Epithelial cell of esophagus (primary cell): ENCODE measurements at regions not wholly inside any gene's neighbourhood (a gene's known extent, or its start where the extent isn't known, plus 50 kb on each side); places are given as distances from the start of the nearest gene placed in this dataset.
"Not testable (repeated sequence)": the region's sequence is repeated elsewhere in the genome, so short reads cannot be mapped to it uniquely, and the experiment has no call there.

ENCODE experiments used
- DNase-seq: peaks from one replicate; pipeline ENCODE4 v3.0.0; 2010; ENCODE audit warnings: low read depth
- H3K4me3 ChIP-seq: 2 replicates; pipeline ENCODE4 v1.5.1; 2011; ENCODE audit warnings: mild to moderate bottlenecking, low read length, control low read depth
- TF ChIP-seq, protein P1 (sequence below): IDR thresholded peaks from 2 replicates; pipeline ENCODE4 v1.5.1; 2011; ENCODE audit warnings: low read depth, mild to moderate bottlenecking, low read length, control low read depth, inconsistent platforms; ENCODE audit not compliant: insufficient read depth; ENCODE audit errors: missing control alignments

DNA sequence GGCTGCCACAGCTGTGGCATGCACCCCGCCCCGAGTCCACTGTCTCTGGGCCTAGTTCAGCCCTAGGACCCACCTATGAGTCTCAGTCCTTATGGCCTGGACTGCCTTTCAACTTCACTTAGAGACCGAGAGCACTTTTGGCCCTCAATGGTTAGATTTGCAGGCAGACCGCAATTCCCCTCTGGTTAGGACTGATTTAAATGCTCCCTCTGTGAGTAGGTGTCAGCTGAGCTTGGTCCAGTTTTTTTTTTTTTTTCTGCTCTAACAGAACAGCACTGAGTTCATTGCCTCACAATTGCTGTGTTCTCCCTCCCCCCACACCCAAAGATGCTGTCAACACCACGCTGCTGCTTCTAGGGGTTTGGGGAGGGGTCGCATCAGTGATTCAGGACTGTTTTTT, 143.2 kb downstream of the BMP15 start:
- DNase-seq = no peak
- TF ChIP-seq, protein P1, sequence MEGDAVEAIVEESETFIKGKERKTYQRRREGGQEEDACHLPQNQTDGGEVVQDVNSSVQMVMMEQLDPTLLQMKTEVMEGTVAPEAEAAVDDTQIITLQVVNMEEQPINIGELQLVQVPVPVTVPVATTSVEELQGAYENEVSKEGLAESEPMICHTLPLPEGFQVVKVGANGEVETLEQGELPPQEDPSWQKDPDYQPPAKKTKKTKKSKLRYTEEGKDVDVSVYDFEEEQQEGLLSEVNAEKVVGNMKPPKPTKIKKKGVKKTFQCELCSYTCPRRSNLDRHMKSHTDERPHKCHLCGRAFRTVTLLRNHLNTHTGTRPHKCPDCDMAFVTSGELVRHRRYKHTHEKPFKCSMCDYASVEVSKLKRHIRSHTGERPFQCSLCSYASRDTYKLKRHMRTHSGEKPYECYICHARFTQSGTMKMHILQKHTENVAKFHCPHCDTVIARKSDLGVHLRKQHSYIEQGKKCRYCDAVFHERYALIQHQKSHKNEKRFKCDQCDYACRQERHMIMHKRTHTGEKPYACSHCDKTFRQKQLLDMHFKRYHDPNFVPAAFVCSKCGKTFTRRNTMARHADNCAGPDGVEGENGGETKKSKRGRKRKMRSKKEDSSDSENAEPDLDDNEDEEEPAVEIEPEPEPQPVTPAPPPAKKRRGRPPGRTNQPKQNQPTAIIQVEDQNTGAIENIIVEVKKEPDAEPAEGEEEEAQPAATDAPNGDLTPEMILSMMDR = no peak
- no peak overlapping the region for H3K4me3 ChIP-seq

DNA sequence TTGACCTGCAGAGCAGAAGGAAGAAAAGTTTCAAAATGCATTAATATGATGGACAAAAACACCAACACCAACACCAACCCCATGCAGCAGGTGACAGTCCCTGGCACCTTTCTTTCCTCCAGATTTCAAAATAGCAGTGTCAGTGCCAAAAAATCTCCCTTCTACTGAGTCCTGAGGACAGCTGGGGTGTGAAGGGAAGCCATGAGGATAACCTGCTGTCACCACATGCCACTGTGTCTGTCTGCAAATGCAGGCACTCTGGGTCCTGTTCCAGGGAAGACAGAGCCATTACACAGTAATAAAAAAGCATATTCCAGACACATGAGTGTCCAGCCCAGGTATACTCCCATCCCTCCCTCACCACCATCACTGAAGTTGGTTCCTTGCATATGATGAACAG, 187.5 kb downstream of the BMP15 start:
- no peak for DNase-seq
- TF ChIP-seq, protein P1 = no peak
- no peak overlapping the region for H3K4me3 ChIP-seq

DNA sequence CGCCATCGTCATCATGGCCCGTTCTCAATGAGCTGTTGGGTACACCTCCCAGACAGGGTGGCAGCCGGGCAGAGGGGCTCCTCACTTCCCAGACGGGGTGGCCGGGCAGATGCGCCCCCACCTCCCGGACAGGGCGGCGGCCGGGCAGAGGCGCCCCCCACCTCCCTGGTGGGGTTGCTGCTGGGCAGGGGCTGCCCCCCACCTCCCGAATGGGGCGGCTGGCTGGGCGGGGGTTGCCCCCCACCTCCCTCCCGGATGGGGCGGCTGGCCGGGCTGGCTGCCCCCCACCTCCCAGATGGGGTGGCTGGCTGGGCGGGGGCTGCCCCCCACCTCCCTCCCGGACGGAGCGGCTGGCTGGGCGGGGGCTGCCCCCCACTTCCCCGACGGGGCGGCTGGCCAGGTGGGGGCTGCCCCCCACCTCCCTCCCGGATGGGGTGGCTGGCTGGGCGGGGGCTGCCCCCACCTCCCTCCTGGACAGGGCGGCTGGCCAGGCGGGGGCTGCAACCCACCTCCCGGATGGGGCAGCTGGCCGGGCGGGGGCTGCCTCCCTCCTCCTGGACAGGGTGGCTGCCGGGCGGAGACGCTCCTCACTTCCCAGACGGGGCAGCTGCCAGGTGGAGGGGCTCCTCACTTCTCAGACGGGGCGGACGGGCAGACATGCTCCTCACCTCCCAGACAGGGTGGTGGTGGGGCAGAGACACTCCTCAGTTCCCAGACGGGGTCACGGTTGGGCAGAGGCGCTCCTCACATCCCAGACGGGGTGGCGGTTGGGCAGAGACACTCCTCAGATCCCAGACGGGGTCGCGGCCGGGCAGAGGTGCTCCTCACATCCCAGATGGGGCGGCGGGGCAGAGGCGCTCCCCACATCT, 208.8 kb downstream of the BMP15 start:
- not testable (repeated sequence) for DNase-seq, H3K4me3 ChIP-seq

DNA sequence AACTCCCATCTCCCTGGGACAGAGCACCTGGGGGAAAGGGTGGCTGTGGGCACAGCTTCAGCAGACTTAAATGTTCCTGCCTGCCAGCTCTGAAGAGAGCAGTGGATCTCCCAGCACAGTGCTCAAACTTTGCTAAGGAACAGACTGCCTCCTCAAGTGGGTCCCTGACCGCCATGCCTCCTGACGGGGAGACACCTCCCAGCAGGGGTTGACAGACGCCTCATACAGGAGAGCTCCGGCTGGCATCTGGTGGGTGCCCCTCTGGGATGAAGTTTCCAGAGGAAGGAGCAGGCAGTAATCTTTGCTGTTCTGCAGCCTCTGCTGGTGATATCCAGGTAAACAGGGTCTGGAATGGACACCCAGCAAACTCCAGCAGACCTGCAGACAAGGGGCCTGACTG, 206.9 kb upstream of the NUDT10 start:
- not testable (repeated sequence) for H3K4me3 ChIP-seq

DNA sequence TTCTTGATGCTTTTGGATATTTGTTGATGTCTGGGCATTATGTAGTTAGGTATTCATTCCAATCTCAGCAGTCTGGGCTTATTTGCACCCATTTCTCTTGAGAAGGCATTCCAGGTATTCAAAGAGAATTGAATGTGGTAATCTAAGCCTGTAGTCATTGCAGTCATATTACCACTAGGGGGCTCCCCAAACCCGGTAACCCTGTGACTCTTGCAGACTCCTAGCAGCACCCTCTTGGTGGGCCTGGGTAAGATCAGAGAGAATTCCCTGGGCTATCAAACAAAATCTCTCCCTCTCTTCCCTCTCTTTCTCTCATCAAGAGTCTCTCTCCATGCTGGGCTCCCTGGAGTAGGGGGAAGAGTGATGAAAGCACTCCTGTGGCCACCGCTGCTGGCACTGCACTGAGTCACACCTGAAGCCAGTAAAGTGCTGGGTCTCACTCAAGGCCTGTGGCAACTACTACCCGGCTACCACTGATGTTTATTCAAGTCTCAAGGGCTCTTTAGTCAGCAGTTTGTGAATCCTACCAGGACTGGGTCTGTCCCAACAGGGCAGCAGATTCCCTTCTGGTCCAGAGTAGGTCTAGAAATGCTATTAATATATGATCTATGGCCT, 187.7 kb upstream of the NUDT10 start:
- TF ChIP-seq, protein P1 = peak; percentile 59
- no peak overlapping the region for H3K4me3 ChIP-seq
- peak; percentile 27 for DNase-seq

More for the DNA sequence above, 206.9 kb upstream of the NUDT10 start:
- DNase-seq = not testable (repeated sequence)

DNA sequence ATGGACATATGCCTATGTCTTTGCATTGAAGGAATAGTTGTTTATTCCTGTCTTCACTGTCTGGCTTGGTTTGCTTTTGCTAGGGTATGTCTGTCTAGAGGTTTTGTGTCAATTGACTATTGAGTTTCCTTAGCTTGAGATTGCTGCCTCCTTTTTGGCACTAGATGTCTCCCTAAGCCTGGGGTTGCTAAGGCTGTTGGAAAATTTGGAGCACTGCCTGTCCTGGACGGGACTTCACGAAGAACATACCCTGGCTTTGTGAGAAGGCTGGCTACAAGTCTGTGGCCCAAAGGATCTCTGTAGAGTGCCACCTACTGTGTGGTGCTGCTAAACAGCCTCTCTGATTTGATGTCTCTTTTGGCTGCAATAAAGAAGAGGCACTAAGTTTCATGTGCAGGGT, 183.8 kb upstream of the NUDT10 start:
- DNase-seq = peak; percentile 2
- H3K4me3 ChIP-seq = no peak overlapping the region
- TF ChIP-seq, protein P1 = peak; percentile 25

DNA sequence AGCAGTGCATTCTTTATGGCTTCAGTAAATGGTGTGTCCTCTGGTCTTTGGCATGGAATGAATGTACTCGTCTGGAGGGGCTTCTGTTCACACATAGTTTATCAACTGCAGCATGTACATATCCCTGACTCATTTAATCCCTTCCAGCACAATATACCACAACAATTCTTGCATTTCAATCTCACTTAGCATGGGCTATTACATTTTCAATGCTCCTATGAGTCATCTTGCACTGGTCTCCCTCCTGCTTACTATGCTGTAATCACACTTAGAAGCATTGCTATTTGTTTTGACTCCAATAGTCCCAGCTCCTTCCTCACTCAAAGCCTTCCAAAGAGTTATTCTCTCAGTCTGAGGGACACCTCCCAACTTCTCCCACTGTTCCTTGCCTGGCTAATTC, 180.9 kb upstream of the NUDT10 start:
- no peak for DNase-seq
- H3K4me3 ChIP-seq = no peak overlapping the region
- TF ChIP-seq, protein P1 = no peak

DNA sequence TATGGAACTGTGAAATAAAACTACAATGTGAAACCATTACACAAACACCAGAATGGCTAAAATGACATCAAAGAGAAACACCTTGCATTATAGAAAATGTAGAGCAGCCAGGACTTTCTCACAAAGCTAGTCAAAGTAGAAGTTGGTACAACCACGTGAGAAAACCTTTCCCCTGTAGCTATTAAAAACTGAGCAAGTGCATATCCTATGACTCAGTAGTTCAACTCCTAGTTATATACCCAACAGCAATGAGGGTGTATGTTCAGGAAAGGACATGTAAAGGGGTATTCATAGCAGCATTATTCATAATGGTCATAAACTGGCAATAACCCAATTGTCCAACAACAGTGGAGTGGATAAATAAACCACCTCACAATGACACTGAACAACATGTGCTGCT, 177.5 kb upstream of the NUDT10 start:
- no peak for DNase-seq
- H3K4me3 ChIP-seq = no peak overlapping the region
- TF ChIP-seq, protein P1 = no peak
